ENCODE measurements at regions not wholly inside any gene's neighbourhood (a gene's known extent, or its start where the extent isn't known, plus 50 kb on each side); places are given as distances from the start of the nearest gene placed in this dataset.
A peak's percentile ranks its signal among the peaks of the same experiment; 100 is the strongest.
"Not testable (repeated sequence)": the region's sequence is repeated elsewhere in the genome, so short reads cannot be mapped to it uniquely, and the experiment has no call there.

GRCh38 chr2:234172066-234172465, 121.6 kb downstream of the SPP2 start:
- DNase-seq, result no peak
- no peak overlapping the region for H3K4me3 ChIP-seq
- H3K9me3 ChIP-seq (replicated peaks), result no peaks in the 10 kb centered on the region
- H3K27me3 ChIP-seq, result no peaks in the 10 kb centered on the region
- H3K36me3 ChIP-seq, result no peaks in the 10 kb centered on the region
- H3K27ac ChIP-seq, result no peak overlapping the region
- no peaks in the 10 kb centered on the region for H3K4me1 ChIP-seq

GRCh38 chr2:234171666-234172065, 121.2 kb downstream of the SPP2 start:
- DNase-seq, result no peak
- H3K4me3 ChIP-seq, result no peak overlapping the region
- no peak overlapping the region for H3K27ac ChIP-seq
- no peaks in the 10 kb centered on the region for H3K36me3 ChIP-seq
- no peaks in the 10 kb centered on the region for H3K27me3 ChIP-seq
- no peaks in the 10 kb centered on the region for H3K9me3 ChIP-seq (replicated peaks)
- no peaks in the 10 kb centered on the region for H3K4me1 ChIP-seq

- Histone ChIP-seq H3K4me3 (no peak overlapping the region), H3K36me3 (no peaks in the 10 kb centered on the region), H3K4me1 (peaks cover 10% of the 10 kb centered on the region), H3K27ac (no peak overlapping the region), H3K27me3 (no peaks in the 10 kb centered on the region), H3K9me3 (replicated peaks) (no peaks in the 10 kb centered on the region)
- no peak for DNase-seq
Measured at GRCh38 chr2:234169674-234170073, 119.2 kb downstream of the SPP2 start.

- not testable (repeated sequence) for DNase-seq, H3K27me3 ChIP-seq
Measured at GRCh38 chr2:234168605-234169570, 118.4 kb downstream of the SPP2 start.

GRCh38 chr2:234166531-234166930, 116.0 kb downstream of the SPP2 start:
- no peak overlapping the region; the same call in 1 of the 2 replicates for H3K27ac ChIP-seq

More at GRCh38 chr2:234168605-234169570, 118.4 kb downstream of the SPP2 start:
- not testable (repeated sequence) for H3K9me3 ChIP-seq (replicated peaks); H3K4me3 ChIP-seq; H3K27ac ChIP-seq; H3K36me3 ChIP-seq
- peaks cover 13% of the 10 kb centered on the region for H3K4me1 ChIP-seq

GRCh38 chr2:234165421-234165820, 114.9 kb downstream of the SPP2 start:
- Histone ChIP-seq H3K36me3 (no peaks in the 10 kb centered on the region), H3K4me3 (no peak overlapping the region), H3K4me1 (peaks cover 13% of the 10 kb centered on the region), H3K9me3 (replicated peaks) (no peaks in the 10 kb centered on the region), H3K27me3 (no peaks in the 10 kb centered on the region), H3K27ac (peak overlapping the region; percentile 39)
- DNase-seq, result peak; percentile 46 to 58

More at GRCh38 chr2:234166531-234166930, 116.0 kb downstream of the SPP2 start:
- Histone ChIP-seq H3K36me3 (no peaks in the 10 kb centered on the region), H3K4me1 (peaks cover 13% of the 10 kb centered on the region), H3K4me3 (no peak overlapping the region), H3K9me3 (replicated peaks) (no peaks in the 10 kb centered on the region), H3K27me3 (no peaks in the 10 kb centered on the region)
- no peak for DNase-seq

GRCh38 chr2:234164493-234165413, 114.3 kb downstream of the SPP2 start:
- H3K36me3 ChIP-seq, result no peaks in the 10 kb centered on the region
- peaks cover 13% of the 10 kb centered on the region for H3K4me1 ChIP-seq
- no peak overlapping the region; the same call in 1 of the 2 replicates for H3K27ac ChIP-seq
- no peak overlapping the region for H3K4me3 ChIP-seq
- H3K9me3 ChIP-seq (replicated peaks), result no peaks in the 10 kb centered on the region
- DNase-seq, result peak in 1 of 2 experiments; percentile 31
- no peaks in the 10 kb centered on the region for H3K27me3 ChIP-seq

- no peaks in the 10 kb centered on the region for H3K9me3 ChIP-seq (replicated peaks)
- H3K27me3 ChIP-seq, result no peaks in the 10 kb centered on the region
- H3K27ac ChIP-seq, result no peak overlapping the region
- H3K4me1 ChIP-seq, result peaks cover 13% of the 10 kb centered on the region
- H3K36me3 ChIP-seq, result no peaks in the 10 kb centered on the region
- H3K4me3 ChIP-seq, result no peak overlapping the region
- no peak for DNase-seq
Measured at GRCh38 chr2:234163510-234164045, 113.1 kb downstream of the SPP2 start.

GRCh38 chr2:234162861-234163260, 112.4 kb downstream of the SPP2 start:
- DNase-seq, result no peak
- H3K4me3 ChIP-seq, result no peak overlapping the region
- no peaks in the 10 kb centered on the region for H3K27me3 ChIP-seq
- H3K27ac ChIP-seq, result no peak overlapping the region
- no peaks in the 10 kb centered on the region for H3K9me3 ChIP-seq (replicated peaks)
- H3K4me1 ChIP-seq, result peaks cover 13% of the 10 kb centered on the region
- no peaks in the 10 kb centered on the region for H3K36me3 ChIP-seq

- no peak for DNase-seq
- no peak overlapping the region for H3K4me3 ChIP-seq
Measured at GRCh38 chr2:234161932-234162331, 111.4 kb downstream of the SPP2 start.

GRCh38 chr2:234158812-234159211, 108.3 kb downstream of the SPP2 start:
- DNase-seq, result no peak
- no peaks in the 10 kb centered on the region for H3K9me3 ChIP-seq (replicated peaks)
- peaks cover 7% of the 10 kb centered on the region; the same call in 1 of the 2 replicates for H3K4me1 ChIP-seq
- H3K4me3 ChIP-seq, result no peak overlapping the region
- H3K36me3 ChIP-seq, result no peaks in the 10 kb centered on the region
- H3K27me3 ChIP-seq, result no peaks in the 10 kb centered on the region
- H3K27ac ChIP-seq, result no peak overlapping the region

More at GRCh38 chr2:234161932-234162331, 111.4 kb downstream of the SPP2 start:
- Histone ChIP-seq H3K27me3 (no peaks in the 10 kb centered on the region), H3K27ac (no peak overlapping the region), H3K36me3 (no peaks in the 10 kb centered on the region), H3K9me3 (replicated peaks) (no peaks in the 10 kb centered on the region), H3K4me1 (peaks cover 13% of the 10 kb centered on the region)

- Histone ChIP-seq H3K27me3 (no peaks in the 10 kb centered on the region), H3K9me3 (replicated peaks) (no peaks in the 10 kb centered on the region), H3K36me3 (no peaks in the 10 kb centered on the region), H3K4me1 (peaks cover 7% of the 10 kb centered on the region; the same call in 1 of the 2 replicates), H3K4me3 (no peak overlapping the region), H3K27ac (no peak overlapping the region)
- no peak for DNase-seq
Measured at GRCh38 chr2:234157817-234158588, 107.5 kb downstream of the SPP2 start.

GRCh38 chr2:234156326-234156725, 105.8 kb downstream of the SPP2 start:
- H3K36me3 ChIP-seq, result no peaks in the 10 kb centered on the region
- H3K27ac ChIP-seq, result no peak overlapping the region; the same call in 1 of the 2 replicates
- peaks cover 7% of the 10 kb centered on the region; the same call in 1 of the 2 replicates for H3K4me1 ChIP-seq
- DNase-seq, result peak in 1 of 2 experiments; percentile 58
- no peaks in the 10 kb centered on the region for H3K27me3 ChIP-seq
- no peak overlapping the region for H3K4me3 ChIP-seq
- no peaks in the 10 kb centered on the region for H3K9me3 ChIP-seq (replicated peaks)

- H3K4me3 ChIP-seq; DNase-seq; H3K36me3 ChIP-seq; H3K27ac ChIP-seq; H3K4me1 ChIP-seq; H3K9me3 ChIP-seq (replicated peaks); H3K27me3 ChIP-seq: not testable (repeated sequence)
Measured at GRCh38 chr2:234152835-234153234, 102.3 kb downstream of the SPP2 start.
